HEK293 (cell line): ENCODE measurements at regions not wholly inside any gene's neighbourhood (a gene's known extent, or its start where the extent isn't known, plus 50 kb on each side); places are given as distances from the start of the nearest gene placed in this dataset.

Source experiments
- CTCF ChIA-PET: fragments of 350-600 bp; formaldehyde crosslinking; extraction: SDS; loops from one replicate; lab custom pipeline; 2021; ENCODE audit warnings: antibody characterized with exemption; lab: Yijun Ruan, JAX
- POLR2A ChIA-PET: fragments of 300-600 bp; formaldehyde crosslinking; extraction: SDS; loops from one replicate; lab custom pipeline; 2020; ENCODE audit warnings: antibody characterized with exemption, inconsistent platforms; lab: Yijun Ruan, JAX
- H3K27ac ChIP-seq: fragments of 200-500 bp; sonication (Bioruptor generic); 2 replicates; pipeline ENCODE4 v1.5.1; 2014; ENCODE audit warnings: low read depth, low read length, control low read depth, inconsistent platforms; ENCODE audit errors: extremely low read depth
- H3K36me3 ChIP-seq, 2 experiments: fragments of 200-500 bp in 1 of 2; sonication (Bioruptor generic) in 1 of 2; 1 replicate in 1 of 2; 2 replicates in 1 of 2; pipeline ENCODE4 v1.5.1; 2014 to 2017; ENCODE audit warnings: inconsistent platforms in 2 of 2, low read length in 2 of 2; ENCODE audit not compliant: control insufficient read depth in 2 of 2, insufficient read depth in 1 of 2
- H3K4me1 ChIP-seq: fragments of 200-500 bp; sonication (Bioruptor generic); 2 replicates; pipeline ENCODE4 v1.5.1; 2014; ENCODE audit warnings: mild to moderate bottlenecking, low read length, inconsistent platforms; ENCODE audit not compliant: control insufficient read depth, insufficient read depth
- H3K4me3 ChIP-seq: 2 replicates; pipeline ENCODE4 v1.5.1; 2011; ENCODE audit warnings: low read depth, mild to moderate bottlenecking, control low read depth, low read length, moderate library complexity
- H3K9me3 ChIP-seq: fragments of 200-500 bp; sonication (Bioruptor generic); 2 replicates; pipeline ENCODE4 v1.5.1; 2014; ENCODE audit warnings: low read depth, low read length, inconsistent platforms; ENCODE audit not compliant: control insufficient read depth, insufficient read depth
- BCL6B ChIP-seq: fragments of 450-650 bp; formaldehyde crosslinking; IDR thresholded peaks from 2 replicates; pipeline ENCODE4 v1.5.1; 2017; ENCODE audit warnings: missing biosample characterization, missing genetic modification characterization
- GLIS1 ChIP-seq: fragments of 450-650 bp; formaldehyde crosslinking; IDR thresholded peaks from 2 replicates; pipeline ENCODE4 v1.5.1; 2016; ENCODE audit warnings: missing biosample characterization, missing genetic modification characterization
- HOXD13 ChIP-seq: sonication (generic); formaldehyde crosslinking; IDR thresholded peaks from 2 replicates; pipeline ENCODE4 v1.8.0; 2022; ENCODE audit warnings: missing genetic modification reagents, borderline replicate concordance
- INSM2 ChIP-seq: fragments of 450-650 bp; formaldehyde crosslinking; IDR thresholded peaks from 2 replicates; pipeline ENCODE4 v1.5.1; 2016; ENCODE audit warnings: missing biosample characterization, missing genetic modification characterization
- PRDM1 ChIP-seq: fragments of 450-650 bp; formaldehyde crosslinking; IDR thresholded peaks from 2 replicates; pipeline ENCODE4; 2016; ENCODE audit warnings: missing biosample characterization, missing genetic modification characterization
- RBAK ChIP-seq: fragments of 450-650 bp; formaldehyde crosslinking; IDR thresholded peaks from 2 replicates; pipeline ENCODE4 v1.5.1; 2016; ENCODE audit warnings: missing biosample characterization, missing genetic modification characterization
- SALL2 ChIP-seq: fragments of 450-650 bp; formaldehyde crosslinking; IDR thresholded peaks from 2 replicates; pipeline ENCODE4 v1.5.0; 2017; ENCODE audit warnings: missing biosample characterization, mild to moderate bottlenecking, missing genetic modification characterization, borderline replicate concordance
- SP3 ChIP-seq: fragments of 450-650 bp; formaldehyde crosslinking; IDR thresholded peaks from 2 replicates; pipeline ENCODE4 v1.5.1; 2016; ENCODE audit warnings: missing biosample characterization, missing genetic modification characterization
- TRIM28 ChIP-seq: IDR thresholded peaks from 2 replicates; pipeline ENCODE4 v1.6.1; 2011; ENCODE audit warnings: low read length, control low read depth, borderline replicate concordance
- ZBTB10 ChIP-seq: fragments of 450-650 bp; formaldehyde crosslinking; IDR thresholded peaks from 2 replicates; pipeline ENCODE4 v1.5.1; 2016; ENCODE audit warnings: missing biosample characterization, missing genetic modification characterization
- ZNF155 ChIP-seq: fragments of 450-650 bp; formaldehyde crosslinking; IDR thresholded peaks from 2 replicates; pipeline ENCODE4 v1.5.1; 2016; ENCODE audit warnings: missing biosample characterization, missing genetic modification characterization
- ZNF175 ChIP-seq: fragments of 450-650 bp; formaldehyde crosslinking; IDR thresholded peaks from 2 replicates; pipeline ENCODE4 v1.5.1; 2016; ENCODE audit warnings: missing biosample characterization, missing genetic modification characterization
- ZNF18 ChIP-seq: fragments of 450-650 bp; formaldehyde crosslinking; IDR thresholded peaks from 2 replicates; pipeline ENCODE4 v1.5.1; 2016; ENCODE audit warnings: missing biosample characterization, missing genetic modification characterization
- ZNF26 ChIP-seq: fragments of 450-650 bp; formaldehyde crosslinking; IDR thresholded peaks from 2 replicates; pipeline ENCODE4 v1.5.1; 2016; ENCODE audit warnings: missing biosample characterization, missing genetic modification characterization
- ZNF280C ChIP-seq: fragments of 450-650 bp; formaldehyde crosslinking; IDR thresholded peaks from 2 replicates; pipeline ENCODE4 v1.5.1; 2016; ENCODE audit warnings: missing biosample characterization, missing genetic modification characterization
- ZNF416 ChIP-seq: fragments of 450-650 bp; formaldehyde crosslinking; IDR thresholded peaks from 2 replicates; pipeline ENCODE4 v1.5.1; 2016; ENCODE audit warnings: missing biosample characterization, missing genetic modification characterization
- ZNF521 ChIP-seq: fragments of 450-650 bp; formaldehyde crosslinking; IDR thresholded peaks from 2 replicates; pipeline ENCODE4 v1.5.1; 2017; ENCODE audit warnings: missing biosample characterization, mild to moderate bottlenecking, missing genetic modification characterization
- ZNF629 ChIP-seq: fragments of 450-650 bp; formaldehyde crosslinking; IDR thresholded peaks from 2 replicates; pipeline ENCODE4 v1.5.1; 2017; ENCODE audit warnings: missing biosample characterization, missing genetic modification characterization
- ZNF701 ChIP-seq: fragments of 450-650 bp; formaldehyde crosslinking; IDR thresholded peaks from 2 replicates; pipeline ENCODE4 v1.5.1; 2016; ENCODE audit warnings: missing biosample characterization, missing genetic modification characterization
- ZNF792 ChIP-seq: fragments of 450-650 bp; formaldehyde crosslinking; IDR thresholded peaks from 2 replicates; pipeline ENCODE4 v1.5.1; 2016; ENCODE audit warnings: missing biosample characterization, missing genetic modification characterization

- no peak overlapping the region for H3K27ac ChIP-seq
- TF ChIP-seq ZNF18 (tag by site-specific recombination) (no peak), ZNF792 (tag by site-specific recombination) (no peak), RBAK (tag by site-specific recombination) (no peak), ZNF701 (tag by site-specific recombination) (no peak), ZBTB10 (tag by site-specific recombination) (no peak), ZNF629 (no peak), INSM2 (tag by site-specific recombination) (no peak), PRDM1 (tag by site-specific recombination) (no peak), HOXD13 (CRISPR knock-in tag) (no peak), ZNF280C (tag by site-specific recombination) (no peak), SALL2 (no peak), ZNF155 (no peak), ZNF521 (no peak), ZNF175 (no peak), GLIS1 (tag by site-specific recombination) (no peak), BCL6B (no peak), ZNF416 (tag by site-specific recombination) (no peak), SP3 (tag by site-specific recombination) (no peak), TRIM28 (no peak), ZNF26 (tag by site-specific recombination) (no peak)
- no peaks in the 10 kb centered on the region for H3K36me3 ChIP-seq
- H3K4me3 ChIP-seq = no peak overlapping the region
- ChIA-PET CTCF (interaction anchor here (0.7 kb wide), 1 partner anchor 48 kb away, joined by 3 read pairs; no protein-coding TSS in a partner anchor), POLR2A (no interaction called here)
- H3K9me3 ChIP-seq = no peaks in the 10 kb centered on the region
- H3K4me1 ChIP-seq = no peaks in the 10 kb centered on the region
Observed at GRCh38 chr5:88490874-88491273, 222.2 kb upstream of the TMEM161B start.
